Astrocyte (in vitro differentiated cells and primary cell): ENCODE measurements at regions not wholly inside any gene's neighbourhood (a gene's known extent, or its start where the extent isn't known, plus 50 kb on each side); places are given as distances from the start of the nearest gene placed in this dataset.

Experiments used
- DNase-seq: peaks from one replicate; pipeline ENCODE4 v3.0.0-alpha.2; 2010; ENCODE audit warnings: low read depth
- FAIRE-seq: peaks from 2 replicates; lab custom pipeline; 2011; peaks lifted over from hg19 to GRCh38; lab: Jason Lieb, UNC
- H2AFZ ChIP-seq: 2 replicates; pipeline ENCODE4 v1.6.0; 2012; ENCODE audit warnings: low read depth, low read length, inconsistent platforms
- H3K27ac ChIP-seq: 2 replicates; pipeline ENCODE4 v1.5.1; 2011; ENCODE audit warnings: low read depth, low read length, inconsistent platforms
- H3K27me3 ChIP-seq: 2 replicates; pipeline ENCODE4 v1.6.0; 2011; ENCODE audit warnings: low read length, inconsistent platforms; ENCODE audit not compliant: insufficient read depth
- H3K36me3 ChIP-seq: 2 replicates; pipeline ENCODE4 v1.5.1; 2011; ENCODE audit warnings: low read length, inconsistent platforms; ENCODE audit not compliant: insufficient read depth
- H3K4me1 ChIP-seq: 2 replicates; pipeline ENCODE4 v1.5.1; 2011; ENCODE audit warnings: low read length, inconsistent platforms; ENCODE audit not compliant: insufficient read depth
- H3K4me2 ChIP-seq: 2 replicates; pipeline ENCODE4 v1.6.0; 2012; ENCODE audit warnings: low read length, inconsistent platforms
- H3K4me3 ChIP-seq: 2 replicates; pipeline ENCODE4 v1.5.1; 2011; ENCODE audit warnings: low read depth, mild to moderate bottlenecking, low read length, inconsistent platforms; ENCODE audit not compliant: insufficient read depth
- H3K79me2 ChIP-seq: 2 replicates; pipeline ENCODE4 v1.6.0; 2012; ENCODE audit warnings: mild to moderate bottlenecking, low read length, inconsistent platforms; ENCODE audit not compliant: insufficient read depth
- H3K9ac ChIP-seq: 2 replicates; pipeline ENCODE4 v1.6.0; 2012; ENCODE audit warnings: mild to moderate bottlenecking, low read length, inconsistent platforms
- H3K9me3 ChIP-seq: 2 replicates; pipeline ENCODE4 v1.5.1; 2012; ENCODE audit warnings: low read depth, mild to moderate bottlenecking, low read length, inconsistent platforms; ENCODE audit not compliant: insufficient read depth
- H4K20me1 ChIP-seq: 2 replicates; pipeline ENCODE4 v1.6.0; 2012; ENCODE audit warnings: low read length, inconsistent platforms; ENCODE audit not compliant: insufficient read depth
- H3K27ac Mint-ChIP-seq: one replicate; pipeline ENCODE4 v1.8.0; 2021; ENCODE audit warnings: mild to moderate bottlenecking, mixed read lengths; ENCODE audit not compliant: unreplicated experiment
- H3K27me3 Mint-ChIP-seq: one replicate; pipeline ENCODE4 v1.8.0; 2021; ENCODE audit warnings: low read depth, mixed read lengths; ENCODE audit not compliant: unreplicated experiment
- H3K36me3 Mint-ChIP-seq: one replicate; pipeline ENCODE4 v1.8.0; 2021; ENCODE audit warnings: low read depth, mixed read lengths; ENCODE audit not compliant: unreplicated experiment
- H3K4me1 Mint-ChIP-seq: one replicate; pipeline ENCODE4 v1.8.0; 2021; ENCODE audit warnings: low read depth, mixed read lengths; ENCODE audit not compliant: unreplicated experiment
- H3K4me3 Mint-ChIP-seq: one replicate; pipeline ENCODE4 v1.8.0; 2021; ENCODE audit warnings: mild to moderate bottlenecking, moderate library complexity, mixed read lengths; ENCODE audit not compliant: unreplicated experiment
- H3K9me3 Mint-ChIP-seq: one replicate; pipeline ENCODE4 v1.8.0; 2021; ENCODE audit warnings: mild to moderate bottlenecking, mixed read lengths; ENCODE audit not compliant: unreplicated experiment
- CTCF ChIP-seq: IDR thresholded peaks from 2 replicates; pipeline ENCODE4 v1.5.1; 2011; ENCODE audit warnings: low read depth, mild to moderate bottlenecking, inconsistent platforms, low read length, moderate library complexity; ENCODE audit not compliant: insufficient read depth
- EZH2 ChIP-seq: IDR thresholded peaks from 2 replicates; pipeline ENCODE4 v1.6.1; 2012; ENCODE audit warnings: mild to moderate bottlenecking, low read length, inconsistent platforms; ENCODE audit not compliant: insufficient read depth

- TF ChIP-seq CTCF, result no peak
- no peak for TF ChIP-seq EZH2
- no peaks in the 10 kb centered on the region for H3K79me2 ChIP-seq
- H3K9ac ChIP-seq, result no peak overlapping the region
- Mint-ChIP-seq H3K4me3 (no peak overlapping the region), H3K9me3 (no peaks in the 10 kb centered on the region), H3K27me3 (no peaks in the 10 kb centered on the region), H3K36me3 (no peaks in the 10 kb centered on the region), H3K27ac (no peak overlapping the region), H3K4me1 (no peaks in the 10 kb centered on the region)
- no peaks in the 10 kb centered on the region for H3K36me3 ChIP-seq
- H3K9me3 ChIP-seq, result no peaks in the 10 kb centered on the region
- no peak overlapping the region for H3K27ac ChIP-seq
- H3K27me3 ChIP-seq, result no peaks in the 10 kb centered on the region
- no peaks in the 10 kb centered on the region for H3K4me1 ChIP-seq
- no peak for FAIRE-seq
- DNase-seq, result no peak
- no peak overlapping the region for H3K4me3 ChIP-seq
- H3K4me2 ChIP-seq, result no peak overlapping the region
- no peak overlapping the region for H2AFZ ChIP-seq
- H4K20me1 ChIP-seq, result no peaks in the 10 kb centered on the region
These were observed 229.6 kb upstream of the ANO3 start for GRCh38 chr11:26102325-26102724.

GRCh38 chr11:26105762-26106423 is 226.0 kb upstream of the ANO3 start:
- H3K4me3 Mint-ChIP-seq, result no peak overlapping the region
- H4K20me1 ChIP-seq, result no peaks in the 10 kb centered on the region
- no peaks in the 10 kb centered on the region for H3K9me3 ChIP-seq
- H3K27ac Mint-ChIP-seq, result no peak overlapping the region
- H3K9ac ChIP-seq, result no peak overlapping the region
- no peaks in the 10 kb centered on the region for H3K27me3 Mint-ChIP-seq
- FAIRE-seq, result no peak
- H3K4me2 ChIP-seq, result no peak overlapping the region
- no peak for TF ChIP-seq CTCF
- TF ChIP-seq EZH2, result no peak
- no peaks in the 10 kb centered on the region for H3K9me3 Mint-ChIP-seq
- H3K27me3 ChIP-seq, result no peaks in the 10 kb centered on the region
- H3K4me1 Mint-ChIP-seq, result no peaks in the 10 kb centered on the region
- no peak overlapping the region for H2AFZ ChIP-seq
- H3K27ac ChIP-seq, result no peak overlapping the region
- no peaks in the 10 kb centered on the region for H3K36me3 ChIP-seq
- no peak for DNase-seq
- no peak overlapping the region for H3K4me3 ChIP-seq
- no peaks in the 10 kb centered on the region for H3K79me2 ChIP-seq
- H3K36me3 Mint-ChIP-seq, result no peaks in the 10 kb centered on the region
- no peaks in the 10 kb centered on the region for H3K4me1 ChIP-seq

GRCh38 chr11:26106726-26107125 is 225.2 kb upstream of the ANO3 start:
- TF ChIP-seq EZH2 (no peak), CTCF (no peak)
- Histone ChIP-seq H3K79me2 (no peaks in the 10 kb centered on the region), H3K4me1 (no peaks in the 10 kb centered on the region), H2AFZ (no peak overlapping the region), H3K4me3 (no peak overlapping the region), H4K20me1 (no peaks in the 10 kb centered on the region), H3K9ac (no peak overlapping the region), H3K36me3 (no peaks in the 10 kb centered on the region), H3K9me3 (no peaks in the 10 kb centered on the region), H3K27ac (no peak overlapping the region), H3K4me2 (no peak overlapping the region), H3K27me3 (no peaks in the 10 kb centered on the region)
- no peaks in the 10 kb centered on the region for H3K36me3 Mint-ChIP-seq
- H3K9me3 Mint-ChIP-seq, result no peaks in the 10 kb centered on the region
- no peak overlapping the region for H3K4me3 Mint-ChIP-seq
- FAIRE-seq (no peak), DNase-seq (no peak)
- no peaks in the 10 kb centered on the region for H3K27me3 Mint-ChIP-seq
- H3K27ac Mint-ChIP-seq, result no peak overlapping the region
- H3K4me1 Mint-ChIP-seq, result no peaks in the 10 kb centered on the region
